ENCODE measurements at regions not wholly inside any gene's neighbourhood (a gene's known extent, or its start where the extent isn't known, plus 50 kb on each side); places are given as distances from the start of the nearest gene placed in this dataset.

GRCh38 chr4:137711502-137711901, 179.2 kb upstream of the PCDH18 start:
- TF ChIP-seq CTCF (IDR thresholded peaks at IDR 0.05; ENCODE audit: extremely low read depth in 1 of 2, insufficient read depth in 1 of 2, low read depth in 1 of 2, low read length in 2 of 2) (no peak), MAX (IDR thresholded peaks at IDR 0.05; ENCODE audit: insufficient read depth, insufficient read length) (no peak), EZH2 (IDR thresholded peaks at IDR 0.05; ENCODE audit: borderline replicate concordance, low read depth, low read length, severe bottlenecking) (no peak), POLR2AphosphoS5 (IDR thresholded peaks at IDR 0.05; ENCODE audit: insufficient read depth, low read depth, low read length) (no peak), POLR2A (IDR thresholded peaks at IDR 0.05; ENCODE audit: low read depth, low read length) (no peak)

Measured in endothelial cell of umbilical vein (primary cell).